NCI-H1048 (cell line): ENCODE measurements at regions not wholly inside any gene's neighbourhood (a gene's known extent, or its start where the extent isn't known, plus 50 kb on each side); places are given as distances from the start of the nearest gene placed in this dataset.

Experiments used
- DNase-seq: peaks from one replicate; lab custom pipeline; 2025; lab: John Stamatoyannopoulos, UW

- DNase-seq = no peak
Observed at GRCh38 chr1:5423109-5423508, 569.1 kb downstream of the NPHP4 start.

GRCh38 chr1:5419501-5419900 lies 572.7 kb downstream of the NPHP4 start:
- DNase-seq = no peak

GRCh38 chr1:5416518-5416917 lies 575.7 kb downstream of the NPHP4 start:
- no peak for DNase-seq

- DNase-seq = no peak
Observed at GRCh38 chr1:5415606-5416005, 576.6 kb downstream of the NPHP4 start.

- no peak for DNase-seq
Observed at GRCh38 chr1:5410652-5411051, 581.6 kb downstream of the NPHP4 start.

GRCh38 chr1:5408401-5408800 lies 583.8 kb downstream of the NPHP4 start:
- DNase-seq = no peak

GRCh38 chr1:5405263-5405662 lies 587.0 kb downstream of the NPHP4 start:
- DNase-seq = no peak

- DNase-seq = no peak
Observed at GRCh38 chr1:5404412-5405203, 587.6 kb downstream of the NPHP4 start.

GRCh38 chr1:5403935-5404334 lies 588.3 kb downstream of the NPHP4 start:
- DNase-seq = no peak

GRCh38 chr1:5402618-5403017 lies 589.6 kb downstream of the NPHP4 start:
- DNase-seq = no peak

- no peak for DNase-seq
Observed at GRCh38 chr1:5399771-5400170, 592.5 kb downstream of the NPHP4 start.

GRCh38 chr1:5396593-5396992 lies 595.6 kb downstream of the NPHP4 start:
- no peak for DNase-seq

- DNase-seq = no peak
Observed at GRCh38 chr1:5394111-5394510, 598.1 kb downstream of the NPHP4 start.

GRCh38 chr1:5393603-5394002 lies 598.6 kb downstream of the NPHP4 start:
- no peak for DNase-seq

- DNase-seq = no peak
Observed at GRCh38 chr1:5393146-5393545, 599.1 kb downstream of the NPHP4 start.

- no peak for DNase-seq
Observed at GRCh38 chr1:5391725-5392124, 600.5 kb downstream of the NPHP4 start.

GRCh38 chr1:5390504-5390903 lies 601.7 kb downstream of the NPHP4 start:
- DNase-seq = no peak

GRCh38 chr1:5389101-5389885 lies 602.9 kb downstream of the NPHP4 start:
- DNase-seq = no peak

- no peak for DNase-seq
Observed at GRCh38 chr1:5388622-5389021, 603.6 kb downstream of the NPHP4 start.

- no peak for DNase-seq
Observed at GRCh38 chr1:5386371-5386770, 605.9 kb downstream of the NPHP4 start.

GRCh38 chr1:5385956-5386355 lies 606.3 kb downstream of the NPHP4 start:
- no peak for DNase-seq

- DNase-seq = no peak
Observed at GRCh38 chr1:5385096-5385799, 607.0 kb downstream of the NPHP4 start.

GRCh38 chr1:5381491-5381890 lies 610.7 kb downstream of the NPHP4 start:
- no peak for DNase-seq
